ENCODE measurements at regions not wholly inside any gene's neighbourhood (a gene's known extent, or its start where the extent isn't known, plus 50 kb on each side); places are given as distances from the start of the nearest gene placed in this dataset.

- no peak for TF ChIP-seq CHD7 (IDR thresholded peaks at IDR 0.05; ENCODE audit: insufficient replicate concordance, low read length)
- no peak for TF ChIP-seq EZH2 (IDR thresholded peaks at IDR 0.05; ENCODE audit: low read depth, low read length, severe bottlenecking)
- TF ChIP-seq ATF2 (IDR thresholded peaks at IDR 0.05; ENCODE audit: low read length): no peak
- no peak for TF ChIP-seq CBX8 (IDR thresholded peaks at IDR 0.05; ENCODE audit: borderline replicate concordance, low read depth, low read length)
- TF ChIP-seq SIN3A (conservative IDR thresholded peaks at IDR 0.05 in 1 of 2, IDR thresholded peaks at IDR 0.05 in 1 of 2; ENCODE audit: low read depth in 1 of 2, low read length in 2 of 2): no peak
- no peak for TF ChIP-seq FOSL1 (IDR thresholded peaks at IDR 0.05; ENCODE audit: insufficient read depth, low read depth, low read length)
- TF ChIP-seq MAX (IDR thresholded peaks at IDR 0.05): no peak
- no peak for TF ChIP-seq SP4 (IDR thresholded peaks at IDR 0.05; ENCODE audit: low read length)
- no peak for TF ChIP-seq SUZ12 (IDR thresholded peaks at IDR 0.05; ENCODE audit: low read length)
- TF ChIP-seq YY1 (IDR thresholded peaks at IDR 0.05; ENCODE audit: low read depth, low read length): no peak
Observed at GRCh38 chr6:90975741-90976140, 388.9 kb upstream of the MAP3K7 start (continued).

Measured in H1 (cell line).